HG03175 (cell line): ENCODE measurements at regions not wholly inside any gene's neighbourhood (a gene's known extent, or its start where the extent isn't known, plus 50 kb on each side); places are given as distances from the start of the nearest gene placed in this dataset.
"Not testable (repeated sequence)": the region's sequence is repeated elsewhere in the genome, so short reads cannot be mapped to it uniquely, and the experiment has no call there.

ENCODE experiments used
- ATAC-seq: cut with Tn5 transposase; IDR thresholded peaks from one replicate; pipeline ENCODE4 v1.9.1; 2021; ENCODE audit warnings: mild to moderate bottlenecking, moderate library complexity; ENCODE audit not compliant: unreplicated experiment

DNA sequence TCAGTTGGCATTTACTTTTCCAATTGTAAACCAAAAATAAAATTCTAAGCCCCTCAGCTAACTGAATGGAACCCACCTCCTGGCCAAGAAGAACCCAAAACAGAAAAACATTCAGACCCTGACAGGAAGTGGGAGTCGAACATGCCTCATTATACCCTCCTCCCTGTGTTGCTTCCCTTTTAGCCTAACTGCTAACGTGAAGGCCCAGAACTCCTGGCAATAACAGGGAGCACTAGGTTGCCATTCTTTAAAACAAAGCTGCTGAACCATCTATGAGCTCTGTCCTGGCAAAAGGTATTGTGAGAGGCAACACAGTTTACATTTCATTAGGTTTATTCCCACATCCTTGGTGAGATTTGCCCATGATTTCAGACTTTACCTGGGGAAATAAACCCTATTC lies 481.4 kb downstream of the CHSY3 start:
- no peak for ATAC-seq

DNA sequence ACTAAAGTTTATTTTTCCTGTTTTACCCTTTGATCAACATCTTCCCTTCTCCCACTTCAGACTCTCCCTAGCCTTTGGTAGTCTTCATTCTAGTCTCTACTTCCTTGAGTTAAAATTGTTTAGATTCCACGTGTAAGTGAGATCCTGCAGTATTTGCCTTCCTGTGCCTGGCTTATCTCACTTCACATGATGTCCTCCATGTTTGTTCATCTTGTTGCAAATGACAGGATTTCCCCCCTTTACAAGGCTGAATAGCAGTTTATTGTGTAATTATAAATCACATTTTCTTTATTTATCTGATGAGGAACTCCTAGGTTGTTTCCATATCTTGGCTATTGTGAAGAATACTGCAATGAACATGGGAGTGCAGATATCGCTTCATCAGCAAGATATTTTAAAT lies 461.7 kb downstream of the CHSY3 start:
- ATAC-seq = no peak

DNA sequence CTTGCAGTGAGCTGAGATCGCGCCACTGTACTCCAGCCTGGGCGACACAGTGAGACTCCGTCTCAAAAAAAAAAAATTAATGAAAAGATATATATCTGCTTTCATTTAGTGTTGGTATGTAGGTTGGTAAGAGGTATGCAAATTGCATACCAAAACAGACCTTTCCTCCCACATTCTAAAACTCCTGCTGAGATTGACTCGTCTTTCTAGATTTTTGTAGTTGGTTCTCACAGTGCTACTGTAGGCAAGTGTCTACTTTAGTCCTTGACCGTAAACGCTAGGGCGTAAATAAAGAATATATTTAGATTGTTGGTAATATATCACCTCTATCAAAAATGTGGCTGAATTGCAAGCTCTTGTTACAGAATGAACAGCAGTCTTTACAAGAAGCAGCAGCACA lies 445.9 kb downstream of the CHSY3 start:
- no peak for ATAC-seq

DNA sequence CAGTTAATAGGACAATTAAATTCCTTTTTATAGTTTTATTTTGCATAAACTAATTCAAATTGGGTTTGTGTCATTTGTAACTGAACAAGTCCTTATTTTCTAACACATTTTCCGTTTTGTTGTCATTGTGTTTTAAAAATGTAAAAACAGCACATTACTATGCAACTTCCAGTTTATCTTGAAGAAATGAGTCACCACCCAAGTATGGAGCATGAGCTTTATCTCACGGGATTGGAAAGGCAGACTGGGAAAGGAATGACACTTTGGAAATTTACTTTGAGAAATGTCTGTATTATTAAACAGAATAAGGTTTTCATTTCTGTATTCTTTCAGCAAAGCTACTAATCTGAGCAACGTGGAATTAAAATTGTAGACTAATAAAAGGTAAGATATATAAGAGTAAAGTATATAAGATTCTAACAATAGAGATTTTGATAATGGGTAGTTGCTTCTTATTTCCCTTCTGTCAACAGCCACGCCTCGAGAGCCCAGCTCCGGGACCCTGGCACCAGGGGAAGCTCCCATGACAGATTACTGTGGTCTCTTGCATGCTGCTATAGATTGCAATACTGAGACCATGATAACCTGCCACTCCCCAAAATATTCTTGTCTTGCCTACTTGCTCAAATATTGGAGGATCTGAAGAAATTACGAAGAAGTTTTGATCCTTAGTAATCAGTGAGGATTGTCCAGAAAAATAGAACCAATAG lies 433.1 kb downstream of the CHSY3 start:
- ATAC-seq = no peak

DNA sequence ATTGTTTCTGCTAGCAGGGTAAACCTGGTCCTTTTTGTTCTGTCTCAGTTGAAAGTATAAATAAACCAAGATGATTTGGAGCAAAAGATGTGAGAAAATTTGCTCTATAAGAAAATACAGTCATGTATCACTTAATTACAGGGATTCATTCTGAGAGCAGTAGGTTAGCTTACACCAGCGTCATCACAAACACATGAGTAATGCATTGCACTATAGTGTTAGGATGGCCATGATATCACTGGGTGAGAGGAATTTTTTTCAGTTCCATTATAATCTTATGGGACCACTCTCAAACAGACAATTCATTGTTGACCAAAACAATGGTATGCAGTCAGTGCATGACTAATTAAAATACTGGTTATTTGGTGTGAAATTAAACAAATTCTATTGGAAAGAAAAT lies 430.9 kb downstream of the CHSY3 start:
- no peak for ATAC-seq

DNA sequence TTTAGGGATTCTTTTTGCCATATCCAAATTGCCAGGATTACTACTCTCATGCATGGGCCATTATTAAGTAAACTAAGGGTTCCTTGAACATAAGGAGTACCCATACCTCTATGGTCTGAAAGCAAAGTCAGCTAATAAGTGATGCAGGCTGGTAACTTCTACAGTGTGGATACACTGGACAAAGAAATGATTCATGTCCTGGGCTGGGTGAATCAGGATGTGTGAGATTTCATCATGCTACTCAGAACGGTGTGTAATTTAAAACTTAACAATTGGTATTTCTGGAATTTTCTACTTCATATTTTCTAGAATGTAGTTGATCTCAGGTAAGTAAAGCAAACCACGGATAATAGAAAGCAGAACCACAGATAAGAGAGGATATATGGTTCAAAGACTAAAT lies 428.8 kb downstream of the CHSY3 start:
- no peak for ATAC-seq

DNA sequence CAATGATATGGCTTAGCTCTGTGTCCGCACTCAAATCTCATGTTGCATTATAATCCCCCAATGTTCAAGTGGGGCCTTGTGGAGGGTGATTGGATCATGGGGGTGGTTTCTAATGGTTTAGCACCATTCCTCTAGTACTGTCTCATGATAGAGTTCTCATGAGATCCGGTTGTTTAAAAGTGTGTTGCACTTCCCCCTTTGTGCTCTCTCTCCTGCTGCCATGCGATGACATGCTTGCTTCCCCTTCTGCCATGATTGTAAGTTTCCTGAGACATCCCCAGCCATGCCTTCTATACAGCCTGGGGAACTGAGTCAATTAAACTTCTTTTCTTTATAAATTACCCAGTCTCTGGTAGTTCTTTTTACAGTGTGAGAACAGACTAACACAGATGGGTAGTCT lies 427.1 kb downstream of the CHSY3 start:
- no peak for ATAC-seq

DNA sequence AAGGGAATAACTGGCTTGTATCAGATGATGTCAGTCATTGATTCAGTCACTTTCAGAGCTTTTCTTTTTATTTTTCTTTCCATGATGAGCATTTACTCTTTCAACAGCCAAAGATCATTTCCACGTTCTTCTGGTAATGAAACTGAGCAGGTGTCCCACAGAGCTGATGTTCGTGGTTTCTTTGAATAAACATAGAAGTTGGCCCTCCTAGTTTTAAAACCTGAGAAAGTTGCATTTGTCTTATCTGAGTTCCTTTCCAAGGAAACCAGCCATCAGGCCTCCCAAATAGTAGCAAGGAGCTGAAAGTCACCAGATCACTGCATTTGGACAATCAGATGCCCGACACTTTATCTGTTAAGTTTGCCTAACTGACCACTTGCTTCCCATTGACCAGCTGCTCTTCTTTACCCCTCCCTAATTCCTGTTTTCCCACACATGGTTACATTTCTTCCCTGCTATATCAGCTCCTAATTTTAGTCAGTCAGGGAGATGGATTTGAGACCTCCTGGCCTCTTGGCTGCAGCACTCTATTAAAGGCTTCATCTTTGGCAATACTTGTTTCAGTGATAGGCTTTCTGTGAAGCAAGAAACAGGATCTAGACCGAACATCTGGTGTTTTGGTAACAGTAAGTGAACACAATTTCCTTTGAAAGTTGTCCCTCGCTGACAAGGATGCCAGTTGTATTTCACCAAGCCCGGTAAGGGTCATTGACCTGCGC lies 420.8 kb downstream of the CHSY3 start:
- no peak for ATAC-seq

DNA sequence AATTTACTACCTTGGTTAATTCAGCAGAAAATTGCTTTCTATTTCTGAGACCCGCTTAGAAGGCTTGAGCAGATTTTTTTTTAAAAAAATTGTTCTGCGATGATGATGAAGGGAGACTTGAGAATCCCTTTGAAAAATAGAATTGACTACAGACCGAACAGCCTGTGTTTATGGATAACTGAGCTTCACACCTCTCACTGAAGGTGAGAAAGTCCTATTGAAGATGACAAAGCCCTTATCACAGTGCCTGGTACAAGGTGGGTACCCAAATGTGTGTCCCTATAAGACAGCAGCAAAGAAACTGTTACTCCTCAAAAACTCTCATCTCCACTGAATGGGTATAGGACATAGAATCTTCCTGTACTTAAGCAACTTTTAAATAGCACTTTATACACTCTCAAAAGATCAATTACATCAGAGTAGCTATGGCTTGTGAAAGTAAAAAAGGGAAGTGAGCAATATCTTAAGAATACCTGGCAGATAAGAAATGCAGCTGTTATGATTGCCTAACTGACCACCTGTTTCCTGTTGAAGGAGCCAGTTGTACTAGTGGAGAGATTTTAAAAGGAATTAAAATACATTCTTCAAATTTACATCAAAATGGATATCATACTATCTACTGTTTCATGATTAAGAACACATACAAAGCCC lies 419.7 kb downstream of the CHSY3 start:
- peak; percentile 100 for ATAC-seq

DNA sequence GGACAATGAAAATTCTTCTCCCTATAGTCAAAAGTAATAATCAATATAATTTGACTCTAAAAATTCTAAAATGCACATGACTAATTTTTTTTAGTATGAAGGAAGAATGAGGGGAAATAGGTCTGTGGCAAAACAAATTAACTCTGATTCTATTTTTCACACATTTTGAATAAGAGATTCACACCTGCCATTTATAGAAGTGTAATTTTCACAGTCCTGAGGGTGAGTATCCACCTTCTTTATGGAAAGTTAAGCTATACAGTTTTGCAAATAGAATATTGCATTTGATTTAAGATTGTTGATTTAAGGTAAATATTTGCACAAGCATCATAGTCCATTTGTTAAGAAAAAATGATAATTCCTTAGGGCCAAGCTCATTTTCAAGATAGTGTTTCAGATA lies 417.7 kb downstream of the CHSY3 start:
- no peak for ATAC-seq

DNA sequence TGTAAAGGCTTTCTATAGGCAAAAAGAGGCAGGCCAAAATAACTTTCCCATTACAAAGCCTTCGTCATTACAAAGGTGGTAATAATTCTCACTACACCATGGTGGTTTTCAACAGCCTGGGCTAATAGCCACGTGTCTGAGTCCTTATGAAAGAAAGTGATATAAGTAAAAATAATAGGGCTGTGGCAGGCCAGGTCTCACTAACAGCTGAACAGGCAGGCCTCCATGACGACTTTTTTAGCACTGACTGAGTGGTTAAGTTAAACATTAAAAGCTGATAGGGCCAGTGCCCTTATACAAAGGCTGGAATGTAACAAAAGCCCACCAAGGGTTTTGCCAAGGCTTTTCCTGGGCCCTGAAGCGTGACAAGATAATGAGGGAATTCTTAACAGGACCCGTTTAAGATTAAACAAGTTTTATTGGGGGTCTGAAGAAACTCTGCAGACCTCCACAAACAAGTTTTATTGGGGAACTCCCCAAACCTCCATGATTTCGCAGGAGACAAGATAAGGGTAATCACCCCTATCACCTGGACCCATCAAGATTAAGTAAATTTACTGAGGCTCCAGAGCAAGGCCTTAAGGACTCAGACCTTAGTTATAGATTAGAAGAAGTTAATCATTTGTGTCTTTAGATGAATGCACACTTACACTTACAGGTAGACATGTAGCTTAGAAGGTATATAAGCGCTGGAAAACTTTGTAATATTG lies 412.9 kb downstream of the CHSY3 start:
- peak; percentile 87 for ATAC-seq

DNA sequence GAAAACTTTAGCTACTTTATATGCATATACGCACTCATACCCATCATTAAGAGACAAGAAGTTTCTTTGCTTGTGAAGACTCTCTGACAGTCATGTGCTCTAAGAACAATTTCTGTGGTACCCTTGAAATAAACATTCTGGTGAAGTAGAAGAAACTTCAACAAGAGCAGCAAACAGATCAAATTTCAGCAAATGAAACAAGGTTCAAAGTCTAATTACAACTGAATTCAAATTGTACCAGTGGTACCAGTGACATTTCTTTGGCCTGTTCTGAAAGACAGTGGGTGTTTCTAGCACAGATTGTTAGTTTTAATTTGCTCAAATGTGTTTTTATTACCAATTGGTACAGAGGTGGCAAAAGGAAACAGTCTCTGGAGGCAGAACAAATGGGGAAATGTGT lies 391.0 kb downstream of the CHSY3 start:
- no peak for ATAC-seq

DNA sequence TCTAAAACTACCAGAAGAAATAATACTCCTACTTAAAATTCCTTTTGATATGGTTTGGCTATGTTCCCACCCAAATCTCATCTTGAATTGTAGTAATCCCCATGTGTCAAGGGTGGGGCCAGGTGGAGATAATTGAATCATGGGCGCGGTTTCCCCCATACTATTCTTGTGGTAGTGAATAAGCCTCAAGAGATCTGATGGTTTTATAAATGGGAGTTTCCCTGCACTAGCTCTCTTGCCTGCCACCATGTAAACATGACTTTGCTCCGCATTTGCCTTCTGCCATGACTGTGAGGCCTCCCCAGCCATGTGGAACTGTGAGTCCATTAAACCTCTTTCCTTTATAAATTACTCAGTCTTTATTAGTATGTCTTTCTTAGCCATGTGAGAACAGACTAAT lies 390.5 kb downstream of the CHSY3 start:
- not testable (repeated sequence) for ATAC-seq

DNA sequence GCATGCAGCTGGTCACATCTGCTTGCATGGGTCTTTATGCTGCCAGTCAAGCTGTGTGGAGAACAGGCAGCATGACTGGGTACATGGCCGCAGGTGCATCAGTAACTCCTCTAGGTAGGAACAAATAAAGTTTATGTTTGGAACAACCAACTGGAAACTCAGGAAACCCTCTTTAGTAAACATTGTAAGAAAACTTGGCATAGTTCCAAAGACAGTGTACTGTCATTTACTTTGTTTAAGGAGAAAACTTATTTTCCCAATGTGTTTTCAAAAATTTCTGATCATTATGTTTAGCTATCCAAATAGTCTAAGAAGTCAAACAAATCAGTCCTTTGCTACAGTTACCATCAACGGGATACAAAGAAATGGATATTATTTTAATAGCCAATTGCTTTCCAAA lies 386.0 kb downstream of the CHSY3 start:
- ATAC-seq = no peak

DNA sequence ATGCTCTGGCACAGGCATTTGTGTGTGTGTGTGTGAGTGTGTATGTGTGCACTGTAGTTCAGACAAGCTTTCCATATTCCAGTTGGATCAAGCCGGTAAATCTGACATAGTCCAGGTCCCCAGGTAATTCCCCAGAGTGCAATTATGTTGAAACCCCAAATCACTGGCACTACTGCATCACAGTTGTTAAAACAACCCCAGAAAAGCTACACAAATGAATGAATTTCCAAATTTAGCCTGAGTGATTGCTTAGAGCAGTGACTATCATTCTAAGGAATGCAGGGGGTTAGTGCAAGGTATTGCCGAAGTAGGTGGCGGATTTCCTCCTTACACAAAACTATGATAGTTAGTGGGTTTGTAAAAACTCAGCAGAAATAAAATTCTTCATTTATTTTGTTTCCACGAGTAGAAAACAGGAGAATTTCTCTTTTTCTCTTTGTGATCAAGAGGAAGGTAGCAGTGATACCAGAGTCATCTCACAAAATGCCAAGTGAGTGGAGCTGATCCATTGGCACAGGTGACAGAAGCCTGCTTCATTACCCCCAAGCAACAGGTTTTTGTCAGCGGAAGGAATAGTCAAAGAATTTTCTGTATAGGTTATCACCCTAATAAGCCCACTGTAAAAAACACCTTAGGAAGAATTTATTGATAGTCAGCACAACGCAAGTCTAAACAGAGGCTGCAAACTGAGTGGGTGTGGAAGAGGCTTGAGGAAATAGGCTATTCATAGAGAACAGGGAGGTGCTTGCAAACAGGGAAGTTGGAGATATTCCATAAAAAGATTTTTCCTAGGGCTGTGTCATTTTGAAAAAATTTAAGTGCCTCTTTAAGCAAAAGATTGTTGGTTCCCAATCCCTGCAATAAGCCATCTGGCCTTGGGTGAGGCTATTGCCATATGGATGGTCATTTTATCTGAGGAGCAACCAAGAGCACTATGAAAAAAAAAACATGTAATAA lies 385.1 kb downstream of the CHSY3 start:
- no peak for ATAC-seq

DNA sequence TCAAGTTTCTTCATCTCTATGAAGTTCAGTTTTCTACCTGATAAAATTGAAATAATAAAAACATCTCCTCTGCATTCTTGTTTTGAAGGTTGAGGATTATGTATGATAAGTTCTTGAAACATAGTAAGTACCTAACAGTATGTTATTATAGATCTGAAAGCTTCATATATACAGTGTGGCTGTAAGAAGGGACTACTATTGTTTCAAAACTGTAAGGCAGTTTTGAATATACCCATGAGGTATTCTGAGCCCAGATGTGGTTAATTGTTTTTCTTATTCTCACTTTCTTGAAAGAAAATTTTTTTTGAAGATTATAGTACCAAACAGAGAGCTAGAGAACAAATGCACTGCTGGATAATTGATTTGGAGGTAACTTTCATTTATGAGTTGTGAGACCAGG lies 383.2 kb downstream of the CHSY3 start:
- ATAC-seq = no peak

DNA sequence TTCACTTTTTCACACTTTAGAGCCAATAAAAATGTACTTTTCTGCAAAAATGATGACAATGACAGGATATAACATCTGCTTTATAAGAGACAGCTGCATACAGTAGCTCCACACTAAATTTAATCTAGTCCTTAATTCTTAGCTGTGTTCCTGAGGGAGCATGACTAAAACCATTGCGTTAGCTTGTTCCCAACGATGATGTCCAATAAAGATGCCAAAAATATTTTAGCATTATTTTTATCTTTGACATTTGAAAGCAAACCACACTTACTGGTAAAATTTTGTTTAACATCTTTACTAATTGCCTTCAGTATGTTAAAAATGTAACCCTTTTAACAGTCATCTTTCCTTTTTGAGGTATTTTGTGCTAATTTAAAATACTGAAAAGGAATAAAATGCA lies 382.7 kb downstream of the CHSY3 start:
- no peak for ATAC-seq

DNA sequence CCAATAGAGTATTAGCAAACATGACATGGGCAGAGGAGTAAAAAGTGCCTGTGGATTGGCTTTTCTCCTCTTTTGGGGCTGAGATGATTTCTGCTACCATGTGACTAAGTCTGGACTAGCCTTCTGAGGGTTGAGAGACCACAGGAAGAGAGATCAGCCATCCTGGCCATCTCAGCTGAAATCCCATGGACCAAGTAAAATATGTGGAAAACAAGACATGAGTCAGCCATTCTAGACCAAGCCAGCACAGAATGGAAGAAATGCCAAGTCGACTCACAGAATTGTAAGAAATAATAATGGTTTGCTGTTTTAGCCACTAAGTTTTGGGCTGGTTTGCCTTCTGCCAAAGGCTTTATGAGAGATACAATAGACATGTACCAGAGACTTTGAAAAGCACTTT lies 377.8 kb downstream of the CHSY3 start:
- no peak for ATAC-seq

DNA sequence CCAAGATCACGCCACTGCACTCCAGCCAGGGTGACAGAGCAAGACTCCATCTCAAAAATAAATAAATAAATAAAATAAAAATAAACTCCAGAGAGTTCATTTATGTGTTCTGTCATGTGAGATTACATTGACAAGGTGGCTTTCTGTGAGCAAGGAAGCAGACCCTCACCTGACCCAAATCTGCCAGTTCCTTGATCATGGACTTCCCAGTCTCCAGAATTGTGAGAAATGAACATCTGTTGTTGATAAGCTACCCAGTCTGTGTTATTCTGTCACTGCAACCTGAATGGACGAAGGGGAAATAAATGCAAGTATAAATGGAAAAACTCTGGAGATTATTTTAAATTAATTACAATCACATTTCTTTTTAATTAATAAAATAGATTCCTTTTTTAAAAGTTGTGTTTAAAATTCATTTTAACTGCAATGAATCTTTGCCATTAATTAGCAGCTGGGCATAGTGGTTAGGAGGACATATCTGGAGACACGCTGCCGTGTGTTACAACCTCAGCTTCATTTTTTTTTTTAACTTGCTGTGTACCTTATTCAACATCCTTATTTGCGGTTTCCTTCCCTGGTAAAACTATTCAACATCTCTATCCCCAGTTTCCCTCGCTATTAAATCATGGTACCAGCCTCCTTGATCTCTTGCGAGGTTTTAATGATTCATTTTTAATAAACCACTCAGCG lies 376.4 kb downstream of the CHSY3 start:
- no peak for ATAC-seq

DNA sequence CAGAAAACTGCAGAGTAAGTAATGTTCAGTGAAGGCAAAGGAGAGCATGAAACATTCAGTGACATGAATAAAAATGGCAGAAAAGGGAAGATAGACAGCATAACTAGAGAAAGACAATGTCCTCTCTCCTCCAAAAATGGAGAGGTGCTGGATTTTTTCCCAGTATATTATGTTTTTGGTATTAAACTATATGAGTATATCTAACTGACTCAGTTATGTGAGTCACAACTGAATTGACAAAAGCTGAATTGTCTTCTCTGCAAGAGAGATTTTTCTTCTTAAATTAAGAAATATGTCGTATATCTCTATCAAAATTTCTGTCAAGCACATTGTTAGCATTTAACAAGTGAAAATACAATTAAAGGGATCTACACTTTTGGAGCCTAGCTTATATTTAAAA lies 375.1 kb downstream of the CHSY3 start:
- no peak for ATAC-seq
